Astrocyte (in vitro differentiated cells and primary cell): ENCODE measurements at regions not wholly inside any gene's neighbourhood (a gene's known extent, or its start where the extent isn't known, plus 50 kb on each side); places are given as distances from the start of the nearest gene placed in this dataset.

ENCODE experiments used
- DNase-seq: peaks from one replicate; pipeline ENCODE4 v3.0.0-alpha.2; 2010; ENCODE audit warnings: low read depth
- FAIRE-seq: peaks from 2 replicates; lab custom pipeline; 2011; peaks lifted over from hg19 to GRCh38; lab: Jason Lieb, UNC
- H2AFZ ChIP-seq: 2 replicates; pipeline ENCODE4 v1.6.0; 2012; ENCODE audit warnings: low read depth, low read length, inconsistent platforms
- H3K27ac ChIP-seq: 2 replicates; pipeline ENCODE4 v1.5.1; 2011; ENCODE audit warnings: low read depth, low read length, inconsistent platforms
- H3K27me3 ChIP-seq: 2 replicates; pipeline ENCODE4 v1.6.0; 2011; ENCODE audit warnings: low read length, inconsistent platforms; ENCODE audit not compliant: insufficient read depth
- H3K36me3 ChIP-seq: 2 replicates; pipeline ENCODE4 v1.5.1; 2011; ENCODE audit warnings: low read length, inconsistent platforms; ENCODE audit not compliant: insufficient read depth
- H3K4me1 ChIP-seq: 2 replicates; pipeline ENCODE4 v1.5.1; 2011; ENCODE audit warnings: low read length, inconsistent platforms; ENCODE audit not compliant: insufficient read depth
- H3K4me2 ChIP-seq: 2 replicates; pipeline ENCODE4 v1.6.0; 2012; ENCODE audit warnings: low read length, inconsistent platforms
- H3K4me3 ChIP-seq: 2 replicates; pipeline ENCODE4 v1.5.1; 2011; ENCODE audit warnings: low read depth, mild to moderate bottlenecking, low read length, inconsistent platforms; ENCODE audit not compliant: insufficient read depth
- H3K79me2 ChIP-seq: 2 replicates; pipeline ENCODE4 v1.6.0; 2012; ENCODE audit warnings: mild to moderate bottlenecking, low read length, inconsistent platforms; ENCODE audit not compliant: insufficient read depth
- H3K9ac ChIP-seq: 2 replicates; pipeline ENCODE4 v1.6.0; 2012; ENCODE audit warnings: mild to moderate bottlenecking, low read length, inconsistent platforms
- H3K9me3 ChIP-seq: 2 replicates; pipeline ENCODE4 v1.5.1; 2012; ENCODE audit warnings: low read depth, mild to moderate bottlenecking, low read length, inconsistent platforms; ENCODE audit not compliant: insufficient read depth
- H4K20me1 ChIP-seq: 2 replicates; pipeline ENCODE4 v1.6.0; 2012; ENCODE audit warnings: low read length, inconsistent platforms; ENCODE audit not compliant: insufficient read depth
- H3K27ac Mint-ChIP-seq: one replicate; pipeline ENCODE4 v1.8.0; 2021; ENCODE audit warnings: mild to moderate bottlenecking, mixed read lengths; ENCODE audit not compliant: unreplicated experiment
- H3K27me3 Mint-ChIP-seq: one replicate; pipeline ENCODE4 v1.8.0; 2021; ENCODE audit warnings: low read depth, mixed read lengths; ENCODE audit not compliant: unreplicated experiment
- H3K36me3 Mint-ChIP-seq: one replicate; pipeline ENCODE4 v1.8.0; 2021; ENCODE audit warnings: low read depth, mixed read lengths; ENCODE audit not compliant: unreplicated experiment
- H3K4me1 Mint-ChIP-seq: one replicate; pipeline ENCODE4 v1.8.0; 2021; ENCODE audit warnings: low read depth, mixed read lengths; ENCODE audit not compliant: unreplicated experiment
- H3K4me3 Mint-ChIP-seq: one replicate; pipeline ENCODE4 v1.8.0; 2021; ENCODE audit warnings: mild to moderate bottlenecking, moderate library complexity, mixed read lengths; ENCODE audit not compliant: unreplicated experiment
- H3K9me3 Mint-ChIP-seq: one replicate; pipeline ENCODE4 v1.8.0; 2021; ENCODE audit warnings: mild to moderate bottlenecking, mixed read lengths; ENCODE audit not compliant: unreplicated experiment
- EZH2 ChIP-seq: IDR thresholded peaks from 2 replicates; pipeline ENCODE4 v1.6.1; 2012; ENCODE audit warnings: mild to moderate bottlenecking, low read length, inconsistent platforms; ENCODE audit not compliant: insufficient read depth
- TF ChIP-seq, protein P1 (sequence below): IDR thresholded peaks from 2 replicates; pipeline ENCODE4 v1.5.1; 2011; ENCODE audit warnings: low read depth, mild to moderate bottlenecking, inconsistent platforms, low read length, moderate library complexity; ENCODE audit not compliant: insufficient read depth

DNA sequence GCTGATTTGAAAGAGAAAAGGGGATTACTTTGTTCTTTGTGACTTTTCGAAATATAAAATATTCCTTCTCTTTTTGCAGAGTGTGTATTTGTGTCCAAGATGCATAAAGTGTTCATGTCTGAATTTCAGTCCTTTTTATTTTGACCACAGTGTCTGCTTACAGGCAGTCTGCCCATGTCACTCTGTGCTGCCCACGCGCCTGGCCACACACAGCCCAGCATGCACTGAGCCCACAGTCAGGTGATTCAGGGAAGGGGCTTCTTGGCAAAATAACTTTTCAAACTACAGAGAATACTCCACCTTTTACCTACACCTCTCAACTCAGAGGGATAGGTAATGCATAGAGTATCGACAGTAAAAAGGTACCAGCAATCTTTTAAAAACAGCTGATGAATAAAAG, 142.5 kb upstream of the TRPC4 start:
- Histone ChIP-seq H3K27me3 (no peaks in the 10 kb centered on the region), H3K4me1 (no peaks in the 10 kb centered on the region), H3K4me3 (no peak overlapping the region), H3K27ac (no peak overlapping the region), H2AFZ (no peak overlapping the region), H3K79me2 (no peaks in the 10 kb centered on the region), H3K9me3 (no peaks in the 10 kb centered on the region), H4K20me1 (no peaks in the 10 kb centered on the region), H3K36me3 (no peaks in the 10 kb centered on the region), H3K9ac (no peak overlapping the region), H3K4me2 (no peak overlapping the region)
- Mint-ChIP-seq H3K27me3 (no peaks in the 10 kb centered on the region), H3K27ac (no peak overlapping the region), H3K4me1 (no peaks in the 10 kb centered on the region), H3K4me3 (no peak overlapping the region), H3K9me3 (no peaks in the 10 kb centered on the region), H3K36me3 (no peaks in the 10 kb centered on the region)
- TF ChIP-seq, protein P1, sequence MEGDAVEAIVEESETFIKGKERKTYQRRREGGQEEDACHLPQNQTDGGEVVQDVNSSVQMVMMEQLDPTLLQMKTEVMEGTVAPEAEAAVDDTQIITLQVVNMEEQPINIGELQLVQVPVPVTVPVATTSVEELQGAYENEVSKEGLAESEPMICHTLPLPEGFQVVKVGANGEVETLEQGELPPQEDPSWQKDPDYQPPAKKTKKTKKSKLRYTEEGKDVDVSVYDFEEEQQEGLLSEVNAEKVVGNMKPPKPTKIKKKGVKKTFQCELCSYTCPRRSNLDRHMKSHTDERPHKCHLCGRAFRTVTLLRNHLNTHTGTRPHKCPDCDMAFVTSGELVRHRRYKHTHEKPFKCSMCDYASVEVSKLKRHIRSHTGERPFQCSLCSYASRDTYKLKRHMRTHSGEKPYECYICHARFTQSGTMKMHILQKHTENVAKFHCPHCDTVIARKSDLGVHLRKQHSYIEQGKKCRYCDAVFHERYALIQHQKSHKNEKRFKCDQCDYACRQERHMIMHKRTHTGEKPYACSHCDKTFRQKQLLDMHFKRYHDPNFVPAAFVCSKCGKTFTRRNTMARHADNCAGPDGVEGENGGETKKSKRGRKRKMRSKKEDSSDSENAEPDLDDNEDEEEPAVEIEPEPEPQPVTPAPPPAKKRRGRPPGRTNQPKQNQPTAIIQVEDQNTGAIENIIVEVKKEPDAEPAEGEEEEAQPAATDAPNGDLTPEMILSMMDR: no peak
- no peak for TF ChIP-seq EZH2
- FAIRE-seq (no peak), DNase-seq (no peak)

DNA sequence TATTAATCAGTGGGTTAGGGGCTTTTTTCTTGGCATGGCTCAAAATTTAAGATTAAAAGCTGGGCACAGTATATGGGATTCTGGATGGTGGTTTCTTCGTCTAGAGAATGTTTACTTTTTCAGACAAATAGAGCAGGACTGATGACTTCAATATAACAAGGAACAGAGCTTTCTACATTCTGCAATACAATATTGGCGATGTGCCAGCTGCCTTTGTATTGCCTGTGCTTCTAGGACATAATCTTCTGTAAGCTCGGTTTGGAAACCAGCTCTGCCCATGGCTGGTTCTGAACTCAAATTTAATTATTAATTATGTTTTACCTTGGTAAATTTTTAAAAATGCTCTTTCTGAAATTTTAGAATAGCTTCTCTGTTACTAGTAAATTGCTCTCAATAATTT, 139.1 kb upstream of the TRPC4 start:
- Mint-ChIP-seq H3K9me3 (no peaks in the 10 kb centered on the region), H3K27me3 (no peaks in the 10 kb centered on the region), H3K4me3 (no peak overlapping the region), H3K27ac (no peak overlapping the region), H3K36me3 (no peaks in the 10 kb centered on the region), H3K4me1 (no peaks in the 10 kb centered on the region)
- no peaks in the 10 kb centered on the region for H3K79me2 ChIP-seq
- H3K4me3 ChIP-seq: no peak overlapping the region
- H2AFZ ChIP-seq: no peak overlapping the region
- H3K36me3 ChIP-seq: no peaks in the 10 kb centered on the region
- no peak overlapping the region for H3K27ac ChIP-seq
- H3K4me1 ChIP-seq: no peaks in the 10 kb centered on the region
- TF ChIP-seq EZH2: no peak
- TF ChIP-seq, protein P1: no peak
- no peak overlapping the region for H3K4me2 ChIP-seq
- no peaks in the 10 kb centered on the region for H4K20me1 ChIP-seq
- H3K27me3 ChIP-seq: no peaks in the 10 kb centered on the region
- FAIRE-seq (no peak), DNase-seq (no peak)
- H3K9ac ChIP-seq: no peak overlapping the region
- no peaks in the 10 kb centered on the region for H3K9me3 ChIP-seq

DNA sequence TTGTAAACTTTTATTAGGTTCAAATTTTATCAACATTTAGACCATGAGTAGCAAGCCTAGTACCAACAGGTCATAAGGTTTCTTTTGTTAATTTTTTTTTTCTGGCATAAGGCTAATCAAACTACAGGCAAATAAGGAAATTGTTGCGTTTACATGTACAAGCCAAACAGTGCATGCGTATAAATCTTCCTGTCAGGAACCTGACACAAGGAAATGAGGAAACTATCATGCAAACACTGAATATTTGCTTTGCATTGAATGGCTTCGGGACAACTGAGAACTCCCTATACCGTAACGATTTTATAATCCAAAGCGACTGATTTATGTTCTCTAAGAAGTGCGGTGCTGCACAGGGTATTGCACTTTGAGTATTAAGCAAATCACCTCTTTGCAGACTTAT, 133.0 kb upstream of the TRPC4 start:
- no peak for DNase-seq
- H3K36me3 Mint-ChIP-seq: no peaks in the 10 kb centered on the region
- Histone ChIP-seq H3K9ac (no peak overlapping the region), H4K20me1 (no peaks in the 10 kb centered on the region), H3K27me3 (no peaks in the 10 kb centered on the region), H3K4me3 (no peak overlapping the region), H3K9me3 (no peaks in the 10 kb centered on the region), H3K27ac (no peak overlapping the region), H3K4me1 (no peaks in the 10 kb centered on the region), H3K79me2 (no peaks in the 10 kb centered on the region), H3K36me3 (no peaks in the 10 kb centered on the region), H3K4me2 (no peak overlapping the region), H2AFZ (no peak overlapping the region)
- no peak overlapping the region for H3K4me3 Mint-ChIP-seq
- no peaks in the 10 kb centered on the region for H3K4me1 Mint-ChIP-seq
- no peaks in the 10 kb centered on the region for H3K27me3 Mint-ChIP-seq
- H3K27ac Mint-ChIP-seq: no peak overlapping the region
- H3K9me3 Mint-ChIP-seq: no peaks in the 10 kb centered on the region
- TF ChIP-seq EZH2: no peak
- TF ChIP-seq, protein P1: no peak
- FAIRE-seq: no peak
